Pancreas (tissue), 10 donors: ENCODE measurements at regions not wholly inside any gene's neighbourhood (a gene's known extent, or its start where the extent isn't known, plus 50 kb on each side); places are given as distances from the start of the nearest gene placed in this dataset.

Experiments
- ATAC-seq, 4 donors: fragments of 200-7000 bp; cut with Tn5 transposase; one replicate each; pipeline versions ENCODE4 v1.8.0 to v1.9.1; 2020; ENCODE audit warnings: mild to moderate bottlenecking in 4 of 4, moderate library complexity in 4 of 4
- DNase-seq, 6 donors: peaks; one replicate each; pipeline ENCODE4 v3.0.0-alpha.2; 2020
- FAIRE-seq: peaks from 2 replicates; lab custom pipeline; 2012; peaks lifted over from hg19 to GRCh38; lab: Jason Lieb, UNC
- H3K27ac ChIP-seq, 4 donors: fragments of 200-600 bp; sonication (generic); 1 replicate in 3 of 4; 2 replicates in 1 of 4; pipeline versions ENCODE4 v1.5.0 to v1.8.0; 2020
- H3K27me3 ChIP-seq, 4 donors: fragments of 200-600 bp; one replicate each; pipeline ENCODE4 v1.8.0; 2021
- H3K36me3 ChIP-seq, 3 donors: fragments of 200-600 bp; sonication (generic) in 1 of 3; one replicate each; pipeline versions ENCODE4 v1.5.0 to v1.8.0; 2020 to 2021
- H3K4me1 ChIP-seq, 3 donors: fragments of 200-600 bp; one replicate each; pipeline ENCODE4 v1.8.0; 2021
- H3K4me3 ChIP-seq, 4 donors: fragments of 200-600 bp; sonication (generic) in 2 of 4; one replicate each; pipeline versions ENCODE4 v1.5.0 to v1.8.0; 2020 to 2021
- H3K9me3 ChIP-seq, 4 donors: fragments of 200-600 bp; one replicate each; pipeline ENCODE4 v1.8.0; 2021
- CTCF ChIP-seq, 4 donors: fragments of 200-600 bp; sonication (generic) in 3 of 4; IDR thresholded peaks; one replicate each; pipeline versions ENCODE4 v1.5.0 to v1.8.0; 2021; ENCODE audit warnings: antibody characterized with exemption in 4 of 4
- WGBS, 2 donors: extraction: QIAGEN DNeasy Blood & Tissue Kit; methylation state at CpG; one replicate each; pipeline ENCODE4 v1.1.7; 2013; 5-methylcytosine and 5-hydroxymethylcytosine counted together
- intact Hi-C, 3 donors: fragments of 100-400 bp; cut with DNase I; formaldehyde crosslinking; loops; one replicate each; pipeline versions ENCODE4 v1.11.1 to v1.14.2; 2022
- donor health status: healthy with polysubstance abuse.
- donor health status: DM: no; HTN: no; CAD: no; lungs with moderate emphysema.
- donor health status: DM: no; HTN: no; CAD: no.
- donor health status: control.
- donor health status: control.
- donor health status: Bipolar disorder and iron deficiency.
- donor health status: DM: yes; HTN: yes; CAD: no.
- donor health status: DM: no; HTN: no; CAD: no.
- donor health status: DM: no; HTN: no; CAD: no.
- donor health status: DM: yes; HTN: yes; CAD: no.

- Histone ChIP-seq H3K9me3 (no peaks in the 10 kb centered on the region), H3K36me3 (no peaks in the 10 kb centered on the region), H3K27ac (no peak overlapping the region), H3K4me3 (no peak overlapping the region), H3K4me1 (peaks cover 0 to 5% (median 0%) of the 10 kb centered on the region in 3 donors), H3K27me3 (no peaks in the 10 kb centered on the region)
- intact Hi-C loops = no loop called here
- WGBS, 2 donors = 81 to 97% methylated on average over 1 of the region's 1 CpG
- FAIRE-seq (no peak), ATAC-seq (no peak), DNase-seq (no peak)
- no peak for TF ChIP-seq CTCF (IDR thresholded peaks at IDR 0.05)
Measured at GRCh38 chr3:30343861-30344260, 262.5 kb upstream of the TGFBR2 start.

- no peak for TF ChIP-seq CTCF (IDR thresholded peaks at IDR 0.05)
- ATAC-seq (peak in 2 of 4 donors; percentile 56 to 73), FAIRE-seq (peak; percentile 59), DNase-seq (no peak)
- Histone ChIP-seq H3K4me1 (peaks cover 0 to 5% (median 0%) of the 10 kb centered on the region in 3 donors), H3K4me3 (no peak overlapping the region), H3K36me3 (no peaks in the 10 kb centered on the region), H3K27ac (no peak overlapping the region), H3K27me3 (no peaks in the 10 kb centered on the region), H3K9me3 (no peaks in the 10 kb centered on the region)
- WGBS, 2 donors = 93 to 97% methylated on average over 1 of the region's 1 CpG
- intact Hi-C loops = no loop called here
Measured at GRCh38 chr3:30344288-30344687, 262.1 kb upstream of the TGFBR2 start.

DNA sequence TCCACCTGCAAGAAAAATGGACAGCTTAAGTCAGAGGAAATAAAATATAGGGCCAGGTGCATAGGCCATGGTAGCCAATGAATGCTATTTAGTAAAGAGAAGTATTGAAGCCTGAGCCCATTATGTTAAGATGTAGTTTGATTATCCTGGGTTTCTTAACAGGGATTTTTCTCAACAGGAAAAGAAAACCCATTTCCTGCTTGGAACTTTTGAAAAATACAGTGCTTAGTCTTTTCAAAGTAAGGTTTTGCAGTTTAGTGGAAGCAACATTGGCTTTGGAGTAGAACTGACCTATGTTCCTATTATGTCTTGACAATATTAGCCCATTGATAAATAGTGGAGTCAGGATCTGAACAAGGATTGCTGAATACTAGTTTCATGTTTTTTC lies 259.5 kb upstream of the TGFBR2 start:
- Histone ChIP-seq H3K27ac (no peak overlapping the region), H3K9me3 (no peaks in the 10 kb centered on the region), H3K4me1 (peaks cover 0 to 5% (median 0%) of the 10 kb centered on the region in 3 donors), H3K4me3 (no peak overlapping the region), H3K36me3 (no peaks in the 10 kb centered on the region), H3K27me3 (no peaks in the 10 kb centered on the region)
- no peak for DNase-seq
- intact Hi-C loops = no loop called here
- no peak for FAIRE-seq
- TF ChIP-seq CTCF (IDR thresholded peaks at IDR 0.05) = no peak
- ATAC-seq = no peak

DNA sequence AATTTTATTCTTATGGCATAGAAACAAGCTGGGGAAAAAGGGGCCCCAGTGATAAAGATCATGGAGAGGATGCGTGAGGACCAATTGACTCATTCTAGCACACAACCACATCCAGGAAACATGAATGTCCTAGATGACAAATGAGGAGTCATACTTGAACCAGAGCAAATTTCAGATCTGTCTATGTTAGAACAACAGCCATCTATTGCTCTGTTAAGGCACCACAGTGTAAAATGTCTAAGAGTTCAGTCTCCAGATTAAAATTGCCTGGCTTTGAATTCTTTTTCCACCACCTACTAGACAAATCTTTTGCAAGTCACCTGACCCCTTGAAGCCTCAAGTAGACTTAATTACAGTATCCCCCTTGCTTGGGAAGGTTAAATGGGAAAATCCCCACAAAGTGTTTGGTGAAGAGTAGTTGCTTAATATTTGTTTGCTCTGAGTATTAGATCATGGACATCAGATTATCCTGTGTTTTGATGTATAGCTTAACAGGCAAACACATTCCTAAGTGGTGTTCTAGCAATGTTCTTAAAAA lies 258.7 kb upstream of the TGFBR2 start:
- Histone ChIP-seq H3K27ac (no peak overlapping the region), H3K36me3 (no peaks in the 10 kb centered on the region), H3K4me3 (no peak overlapping the region), H3K4me1 (peaks cover 0 to 5% (median 0%) of the 10 kb centered on the region in 3 donors), H3K27me3 (no peaks in the 10 kb centered on the region), H3K9me3 (no peaks in the 10 kb centered on the region)
- no peak for FAIRE-seq
- ATAC-seq = no peak
- intact Hi-C loops = no loop called here
- DNase-seq = no peak
- TF ChIP-seq CTCF (IDR thresholded peaks at IDR 0.05) = no peak
- WGBS, 2 donors = 90 to 96% methylated on average over 1 of the region's 1 CpG

DNA sequence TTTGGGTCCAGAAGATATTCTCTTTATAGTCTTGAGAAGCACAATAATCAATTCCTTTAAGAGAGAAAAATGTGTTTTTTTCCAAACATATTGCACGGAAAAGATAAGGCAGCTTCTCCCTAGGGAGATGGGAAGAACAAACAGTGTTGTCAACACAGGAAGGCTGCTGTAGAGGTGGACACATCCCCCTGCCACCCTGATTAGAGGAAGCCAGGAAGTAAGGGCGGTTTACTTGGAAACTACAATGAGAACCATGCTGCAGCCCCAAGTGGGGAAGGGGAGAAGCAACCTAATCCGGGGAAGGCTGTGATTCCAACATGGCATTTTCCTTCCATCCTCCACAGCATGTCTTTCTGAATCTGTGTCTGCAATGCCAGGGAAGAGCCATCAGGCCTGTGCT lies 256.9 kb upstream of the TGFBR2 start:
- 62 to 71% methylated on average over 3 of the region's 3 CpGs for WGBS, 2 donors
- Histone ChIP-seq H3K27me3 (no peaks in the 10 kb centered on the region), H3K4me1 (no peaks in the 10 kb centered on the region), H3K27ac (no peak overlapping the region), H3K4me3 (no peak overlapping the region), H3K9me3 (no peaks in the 10 kb centered on the region), H3K36me3 (no peaks in the 10 kb centered on the region)
- ATAC-seq (no peak), FAIRE-seq (no peak), DNase-seq (no peak)
- intact Hi-C loops = no loop called here
- TF ChIP-seq CTCF (IDR thresholded peaks at IDR 0.05) = no peak
